H1 (cell line): ENCODE measurements at regions not wholly inside any gene's neighbourhood (a gene's known extent, or its start where the extent isn't known, plus 50 kb on each side); places are given as distances from the start of the nearest gene placed in this dataset.

Experiments
- CHD2 ChIP-seq: IDR thresholded peaks from 2 replicates; pipeline ENCODE4 v1.6.1; 2012; ENCODE audit warnings: low read length, improper control_type of control experiment
- EGR1 ChIP-seq: IDR thresholded peaks from 2 replicates; pipeline ENCODE4 v1.6.1; 2011; ENCODE audit warnings: low read depth, low read length, borderline replicate concordance
- MAFK ChIP-seq: IDR thresholded peaks from 2 replicates; pipeline ENCODE4 v1.6.1; 2012; ENCODE audit warnings: low read depth, mild to moderate bottlenecking, improper control_type of control experiment, low read length
- NRF1 ChIP-seq: IDR thresholded peaks from 2 replicates; pipeline ENCODE4 v1.6.1; 2011; ENCODE audit warnings: mild to moderate bottlenecking, low read depth, low read length, improper control_type of control experiment
- RBBP5 ChIP-seq: IDR thresholded peaks from 2 replicates; pipeline ENCODE4 v1.7.1; 2012; ENCODE audit warnings: low read depth, mild to moderate bottlenecking, inconsistent platforms, low read length, moderate library complexity, borderline replicate concordance
- TF ChIP-seq, protein P1 (sequence below): fragments of 300-600 bp; sonication (generic); IDR thresholded peaks from 2 replicates; pipeline ENCODE4 v1.7.1; 2012; ENCODE audit warnings: low read length, moderate library complexity, mild to moderate bottlenecking, inconsistent platforms; ENCODE audit not compliant: insufficient replicate concordance

DNA sequence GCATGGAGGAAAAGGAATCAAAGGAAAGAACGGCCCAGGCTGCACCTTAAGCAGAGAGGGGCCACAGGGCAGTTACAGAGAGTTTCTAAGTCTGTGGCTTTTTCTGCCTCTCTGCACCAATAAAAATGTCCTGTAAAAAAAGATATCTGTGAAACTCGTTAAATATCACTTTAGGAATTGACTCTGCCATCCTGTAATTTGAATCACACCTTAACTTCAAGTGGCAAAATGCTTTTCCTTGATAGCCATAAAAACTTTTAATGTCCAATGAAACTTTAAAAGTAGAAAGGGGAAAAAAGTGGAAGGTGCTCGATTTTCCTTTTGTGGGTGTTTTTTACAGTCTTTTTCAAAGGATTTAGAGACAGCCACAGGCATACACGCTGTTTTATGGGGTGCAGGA is 255.7 kb downstream of the ARRDC4 start (continued):
- TF ChIP-seq, protein P1, sequence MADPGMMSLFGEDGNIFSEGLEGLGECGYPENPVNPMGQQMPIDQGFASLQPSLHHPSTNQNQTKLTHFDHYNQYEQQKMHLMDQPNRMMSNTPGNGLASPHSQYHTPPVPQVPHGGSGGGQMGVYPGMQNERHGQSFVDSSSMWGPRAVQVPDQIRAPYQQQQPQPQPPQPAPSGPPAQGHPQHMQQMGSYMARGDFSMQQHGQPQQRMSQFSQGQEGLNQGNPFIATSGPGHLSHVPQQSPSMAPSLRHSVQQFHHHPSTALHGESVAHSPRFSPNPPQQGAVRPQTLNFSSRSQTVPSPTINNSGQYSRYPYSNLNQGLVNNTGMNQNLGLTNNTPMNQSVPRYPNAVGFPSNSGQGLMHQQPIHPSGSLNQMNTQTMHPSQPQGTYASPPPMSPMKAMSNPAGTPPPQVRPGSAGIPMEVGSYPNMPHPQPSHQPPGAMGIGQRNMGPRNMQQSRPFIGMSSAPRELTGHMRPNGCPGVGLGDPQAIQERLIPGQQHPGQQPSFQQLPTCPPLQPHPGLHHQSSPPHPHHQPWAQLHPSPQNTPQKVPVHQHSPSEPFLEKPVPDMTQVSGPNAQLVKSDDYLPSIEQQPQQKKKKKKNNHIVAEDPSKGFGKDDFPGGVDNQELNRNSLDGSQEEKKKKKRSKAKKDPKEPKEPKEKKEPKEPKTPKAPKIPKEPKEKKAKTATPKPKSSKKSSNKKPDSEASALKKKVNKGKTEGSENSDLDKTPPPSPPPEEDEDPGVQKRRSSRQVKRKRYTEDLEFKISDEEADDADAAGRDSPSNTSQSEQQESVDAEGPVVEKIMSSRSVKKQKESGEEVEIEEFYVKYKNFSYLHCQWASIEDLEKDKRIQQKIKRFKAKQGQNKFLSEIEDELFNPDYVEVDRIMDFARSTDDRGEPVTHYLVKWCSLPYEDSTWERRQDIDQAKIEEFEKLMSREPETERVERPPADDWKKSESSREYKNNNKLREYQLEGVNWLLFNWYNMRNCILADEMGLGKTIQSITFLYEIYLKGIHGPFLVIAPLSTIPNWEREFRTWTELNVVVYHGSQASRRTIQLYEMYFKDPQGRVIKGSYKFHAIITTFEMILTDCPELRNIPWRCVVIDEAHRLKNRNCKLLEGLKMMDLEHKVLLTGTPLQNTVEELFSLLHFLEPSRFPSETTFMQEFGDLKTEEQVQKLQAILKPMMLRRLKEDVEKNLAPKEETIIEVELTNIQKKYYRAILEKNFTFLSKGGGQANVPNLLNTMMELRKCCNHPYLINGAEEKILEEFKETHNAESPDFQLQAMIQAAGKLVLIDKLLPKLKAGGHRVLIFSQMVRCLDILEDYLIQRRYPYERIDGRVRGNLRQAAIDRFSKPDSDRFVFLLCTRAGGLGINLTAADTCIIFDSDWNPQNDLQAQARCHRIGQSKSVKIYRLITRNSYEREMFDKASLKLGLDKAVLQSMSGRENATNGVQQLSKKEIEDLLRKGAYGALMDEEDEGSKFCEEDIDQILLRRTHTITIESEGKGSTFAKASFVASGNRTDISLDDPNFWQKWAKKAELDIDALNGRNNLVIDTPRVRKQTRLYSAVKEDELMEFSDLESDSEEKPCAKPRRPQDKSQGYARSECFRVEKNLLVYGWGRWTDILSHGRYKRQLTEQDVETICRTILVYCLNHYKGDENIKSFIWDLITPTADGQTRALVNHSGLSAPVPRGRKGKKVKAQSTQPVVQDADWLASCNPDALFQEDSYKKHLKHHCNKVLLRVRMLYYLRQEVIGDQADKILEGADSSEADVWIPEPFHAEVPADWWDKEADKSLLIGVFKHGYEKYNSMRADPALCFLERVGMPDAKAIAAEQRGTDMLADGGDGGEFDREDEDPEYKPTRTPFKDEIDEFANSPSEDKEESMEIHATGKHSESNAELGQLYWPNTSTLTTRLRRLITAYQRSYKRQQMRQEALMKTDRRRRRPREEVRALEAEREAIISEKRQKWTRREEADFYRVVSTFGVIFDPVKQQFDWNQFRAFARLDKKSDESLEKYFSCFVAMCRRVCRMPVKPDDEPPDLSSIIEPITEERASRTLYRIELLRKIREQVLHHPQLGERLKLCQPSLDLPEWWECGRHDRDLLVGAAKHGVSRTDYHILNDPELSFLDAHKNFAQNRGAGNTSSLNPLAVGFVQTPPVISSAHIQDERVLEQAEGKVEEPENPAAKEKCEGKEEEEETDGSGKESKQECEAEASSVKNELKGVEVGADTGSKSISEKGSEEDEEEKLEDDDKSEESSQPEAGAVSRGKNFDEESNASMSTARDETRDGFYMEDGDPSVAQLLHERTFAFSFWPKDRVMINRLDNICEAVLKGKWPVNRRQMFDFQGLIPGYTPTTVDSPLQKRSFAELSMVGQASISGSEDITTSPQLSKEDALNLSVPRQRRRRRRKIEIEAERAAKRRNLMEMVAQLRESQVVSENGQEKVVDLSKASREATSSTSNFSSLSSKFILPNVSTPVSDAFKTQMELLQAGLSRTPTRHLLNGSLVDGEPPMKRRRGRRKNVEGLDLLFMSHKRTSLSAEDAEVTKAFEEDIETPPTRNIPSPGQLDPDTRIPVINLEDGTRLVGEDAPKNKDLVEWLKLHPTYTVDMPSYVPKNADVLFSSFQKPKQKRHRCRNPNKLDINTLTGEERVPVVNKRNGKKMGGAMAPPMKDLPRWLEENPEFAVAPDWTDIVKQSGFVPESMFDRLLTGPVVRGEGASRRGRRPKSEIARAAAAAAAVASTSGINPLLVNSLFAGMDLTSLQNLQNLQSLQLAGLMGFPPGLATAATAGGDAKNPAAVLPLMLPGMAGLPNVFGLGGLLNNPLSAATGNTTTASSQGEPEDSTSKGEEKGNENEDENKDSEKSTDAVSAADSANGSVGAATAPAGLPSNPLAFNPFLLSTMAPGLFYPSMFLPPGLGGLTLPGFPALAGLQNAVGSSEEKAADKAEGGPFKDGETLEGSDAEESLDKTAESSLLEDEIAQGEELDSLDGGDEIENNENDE = no peak
- TF ChIP-seq NRF1 (no peak), MAFK (no peak), RBBP5 (no peak), EGR1 (no peak), CHD2 (no peak)
